ENCODE measurements at regions not wholly inside any gene's neighbourhood (a gene's known extent, or its start where the extent isn't known, plus 50 kb on each side); places are given as distances from the start of the nearest gene placed in this dataset.

GRCh38 chr5:1967736-1968135 is 85.0 kb upstream of the IRX4 start:
- no peak for DNase-seq (ENCODE audit: extremely low read depth, low read depth)
- TF ChIP-seq CTCF (IDR thresholded peaks at IDR 0.05; ENCODE audit: low read depth, low read length, missing control alignments): no peak
- H3K4me3 ChIP-seq (replicated peaks; ENCODE audit: low read depth, low read length): no peak overlapping the region

- no peak overlapping the region for H3K4me3 ChIP-seq (replicated peaks; ENCODE audit: low read depth, low read length)
- no peak for TF ChIP-seq CTCF (IDR thresholded peaks at IDR 0.05; ENCODE audit: low read depth, low read length, missing control alignments)
- no peak for DNase-seq (ENCODE audit: extremely low read depth, low read depth)
Measured at GRCh38 chr5:1966461-1966860, 83.7 kb upstream of the IRX4 start.

- DNase-seq (ENCODE audit: extremely low read depth, low read depth): no peak
- H3K4me3 ChIP-seq (replicated peaks; ENCODE audit: low read depth, low read length): no peak overlapping the region
- no peak for TF ChIP-seq CTCF (IDR thresholded peaks at IDR 0.05; ENCODE audit: low read depth, low read length, missing control alignments)
Measured at GRCh38 chr5:1965925-1966324, 83.2 kb upstream of the IRX4 start.

GRCh38 chr5:1963941-1964451 is 81.3 kb upstream of the IRX4 start:
- TF ChIP-seq CTCF (IDR thresholded peaks at IDR 0.05; ENCODE audit: low read depth, low read length, missing control alignments): no peak
- H3K4me3 ChIP-seq (replicated peaks; ENCODE audit: low read depth, low read length): no peak overlapping the region
- no peak for DNase-seq (ENCODE audit: extremely low read depth, low read depth)

- no peak for TF ChIP-seq CTCF (IDR thresholded peaks at IDR 0.05; ENCODE audit: low read depth, low read length, missing control alignments)
- H3K4me3 ChIP-seq (replicated peaks; ENCODE audit: low read depth, low read length): no peak overlapping the region
- no peak for DNase-seq (ENCODE audit: extremely low read depth, low read depth)
Measured at GRCh38 chr5:1963358-1963757, 80.6 kb upstream of the IRX4 start.

GRCh38 chr5:1962619-1963355 is 80.1 kb upstream of the IRX4 start:
- H3K4me3 ChIP-seq (replicated peaks; ENCODE audit: low read depth, low read length): no peak overlapping the region
- no peak for DNase-seq (ENCODE audit: extremely low read depth, low read depth)
- TF ChIP-seq CTCF (IDR thresholded peaks at IDR 0.05; ENCODE audit: low read depth, low read length, missing control alignments): no peak
